Panc1 (cell line): ENCODE measurements at regions not wholly inside any gene's neighbourhood (a gene's known extent, or its start where the extent isn't known, plus 50 kb on each side); places are given as distances from the start of the nearest gene placed in this dataset.

Source experiments
- POLR2AphosphoS5 ChIP-seq: IDR thresholded peaks from 2 replicates; pipeline ENCODE4 v1.6.1; 2012; ENCODE audit warnings: mild to moderate bottlenecking, low read depth, low read length, moderate library complexity
- SIN3A ChIP-seq: IDR thresholded peaks from 2 replicates; pipeline ENCODE4 v1.6.1; 2012; ENCODE audit warnings: low read depth, mild to moderate bottlenecking, low read length, moderate library complexity, borderline replicate concordance; ENCODE audit not compliant: insufficient read depth
- TCF7L2 ChIP-seq: IDR thresholded peaks from 2 replicates; pipeline ENCODE4 v1.6.1; 2011; ENCODE audit warnings: mild to moderate bottlenecking, low read depth, low read length, inconsistent platforms
- TF ChIP-seq, protein P1 (sequence below): fragments of 450-650 bp; IDR thresholded peaks from 2 replicates; pipeline ENCODE4 v1.5.1; 2017; ENCODE audit warnings: mild to moderate bottlenecking
- TF ChIP-seq, protein P2 (sequence below), 2 experiments: IDR thresholded peaks; 2 replicates each; pipeline ENCODE4 v1.6.1; 2011 to 2012; ENCODE audit warnings: low read depth in 2 of 2, control low read depth in 1 of 2, low read length in 1 of 2, mild to moderate bottlenecking in 1 of 2, moderate library complexity in 1 of 2; ENCODE audit not compliant: insufficient read depth in 1 of 2

DNA sequence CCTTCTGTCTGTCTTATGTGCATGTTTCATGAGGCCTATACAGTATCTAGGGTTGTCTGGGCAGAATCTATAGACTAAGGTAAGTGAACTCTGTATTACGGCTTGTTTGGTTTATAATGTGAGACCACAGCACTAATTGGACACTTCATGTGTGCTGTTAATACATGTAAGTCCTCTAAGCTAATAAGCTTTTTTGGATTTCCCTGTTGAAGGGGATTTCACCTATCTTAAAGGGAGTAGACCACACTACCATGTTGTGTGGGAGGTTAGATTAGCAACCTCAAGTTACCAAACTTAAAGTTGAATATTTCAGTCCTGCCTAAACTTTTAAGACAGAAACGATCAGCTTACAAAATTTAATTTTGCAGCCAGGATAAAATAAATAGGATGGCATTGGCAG lies 189.8 kb upstream of the GOLIM4 start:
- TF ChIP-seq, protein P1, sequence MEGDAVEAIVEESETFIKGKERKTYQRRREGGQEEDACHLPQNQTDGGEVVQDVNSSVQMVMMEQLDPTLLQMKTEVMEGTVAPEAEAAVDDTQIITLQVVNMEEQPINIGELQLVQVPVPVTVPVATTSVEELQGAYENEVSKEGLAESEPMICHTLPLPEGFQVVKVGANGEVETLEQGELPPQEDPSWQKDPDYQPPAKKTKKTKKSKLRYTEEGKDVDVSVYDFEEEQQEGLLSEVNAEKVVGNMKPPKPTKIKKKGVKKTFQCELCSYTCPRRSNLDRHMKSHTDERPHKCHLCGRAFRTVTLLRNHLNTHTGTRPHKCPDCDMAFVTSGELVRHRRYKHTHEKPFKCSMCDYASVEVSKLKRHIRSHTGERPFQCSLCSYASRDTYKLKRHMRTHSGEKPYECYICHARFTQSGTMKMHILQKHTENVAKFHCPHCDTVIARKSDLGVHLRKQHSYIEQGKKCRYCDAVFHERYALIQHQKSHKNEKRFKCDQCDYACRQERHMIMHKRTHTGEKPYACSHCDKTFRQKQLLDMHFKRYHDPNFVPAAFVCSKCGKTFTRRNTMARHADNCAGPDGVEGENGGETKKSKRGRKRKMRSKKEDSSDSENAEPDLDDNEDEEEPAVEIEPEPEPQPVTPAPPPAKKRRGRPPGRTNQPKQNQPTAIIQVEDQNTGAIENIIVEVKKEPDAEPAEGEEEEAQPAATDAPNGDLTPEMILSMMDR, result no peak
- TF ChIP-seq POLR2AphosphoS5, result no peak
- TF ChIP-seq, protein P2, sequence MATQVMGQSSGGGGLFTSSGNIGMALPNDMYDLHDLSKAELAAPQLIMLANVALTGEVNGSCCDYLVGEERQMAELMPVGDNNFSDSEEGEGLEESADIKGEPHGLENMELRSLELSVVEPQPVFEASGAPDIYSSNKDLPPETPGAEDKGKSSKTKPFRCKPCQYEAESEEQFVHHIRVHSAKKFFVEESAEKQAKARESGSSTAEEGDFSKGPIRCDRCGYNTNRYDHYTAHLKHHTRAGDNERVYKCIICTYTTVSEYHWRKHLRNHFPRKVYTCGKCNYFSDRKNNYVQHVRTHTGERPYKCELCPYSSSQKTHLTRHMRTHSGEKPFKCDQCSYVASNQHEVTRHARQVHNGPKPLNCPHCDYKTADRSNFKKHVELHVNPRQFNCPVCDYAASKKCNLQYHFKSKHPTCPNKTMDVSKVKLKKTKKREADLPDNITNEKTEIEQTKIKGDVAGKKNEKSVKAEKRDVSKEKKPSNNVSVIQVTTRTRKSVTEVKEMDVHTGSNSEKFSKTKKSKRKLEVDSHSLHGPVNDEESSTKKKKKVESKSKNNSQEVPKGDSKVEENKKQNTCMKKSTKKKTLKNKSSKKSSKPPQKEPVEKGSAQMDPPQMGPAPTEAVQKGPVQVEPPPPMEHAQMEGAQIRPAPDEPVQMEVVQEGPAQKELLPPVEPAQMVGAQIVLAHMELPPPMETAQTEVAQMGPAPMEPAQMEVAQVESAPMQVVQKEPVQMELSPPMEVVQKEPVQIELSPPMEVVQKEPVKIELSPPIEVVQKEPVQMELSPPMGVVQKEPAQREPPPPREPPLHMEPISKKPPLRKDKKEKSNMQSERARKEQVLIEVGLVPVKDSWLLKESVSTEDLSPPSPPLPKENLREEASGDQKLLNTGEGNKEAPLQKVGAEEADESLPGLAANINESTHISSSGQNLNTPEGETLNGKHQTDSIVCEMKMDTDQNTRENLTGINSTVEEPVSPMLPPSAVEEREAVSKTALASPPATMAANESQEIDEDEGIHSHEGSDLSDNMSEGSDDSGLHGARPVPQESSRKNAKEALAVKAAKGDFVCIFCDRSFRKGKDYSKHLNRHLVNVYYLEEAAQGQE (IDR thresholded peaks at IDR 0.05; ENCODE audit: insufficient read depth in 1 of 2, low read depth in 2 of 2, low read length in 1 of 2), result no peak
- no peak for TF ChIP-seq TCF7L2
- TF ChIP-seq SIN3A, result no peak
